Panc1 (cell line): ENCODE measurements at regions not wholly inside any gene's neighbourhood (a gene's known extent, or its start where the extent isn't known, plus 50 kb on each side); places are given as distances from the start of the nearest gene placed in this dataset.

ENCODE experiments used
- ATAC-seq: fragments of 200-7000 bp; cut with Tn5 transposase; 2 replicates; pipeline ENCODE4 v1.9.1; 2020; ENCODE audit warnings: mild to moderate bottlenecking, moderate library complexity
- BruUV-seq: library from RNA; stranded (reverse); fragments of 400-500 nt; replicated peaks from 2 replicates; lab custom pipeline; 2021; lab: Mats Ljungman, UMichigan
- CTCF ChIA-PET: fragments of 300-600 bp; sonication (Branson Sonifier 250); formaldehyde crosslinking; loops from one replicate; lab custom pipeline; 2022; ENCODE audit warnings: antibody characterized with exemption; lab: Charles Lee
- POLR2A ChIA-PET: fragments of 300-600 bp; sonication (Branson Sonifier 250); formaldehyde crosslinking; loops from one replicate; lab custom pipeline; 2022; ENCODE audit warnings: antibody characterized with exemption; lab: Charles Lee
- DNase-seq: peaks from one replicate; pipeline ENCODE4 v3.0.0-alpha.2; 2010; ENCODE audit warnings: low read depth, low spot score
- H3K27ac ChIP-seq: 2 replicates; pipeline ENCODE4 v1.5.1; 2011; ENCODE audit warnings: mild to moderate bottlenecking, low read length, inconsistent platforms
- H3K27me3 ChIP-seq: fragments of 200-500 bp; sonication (Bioruptor generic); 2 replicates; pipeline ENCODE4 v1.6.0; 2014; ENCODE audit warnings: low read length, inconsistent platforms; ENCODE audit not compliant: control insufficient read depth, insufficient read depth
- H3K36me3 ChIP-seq: fragments of 200-500 bp; sonication (Bioruptor generic); 2 replicates; pipeline ENCODE4 v1.5.1; 2014; ENCODE audit warnings: inconsistent platforms, mild to moderate bottlenecking, low read length, moderate library complexity; ENCODE audit not compliant: control insufficient read depth, insufficient read depth
- H3K4me1 ChIP-seq: 2 replicates; pipeline ENCODE4 v1.5.1; 2011; ENCODE audit warnings: inconsistent platforms, mild to moderate bottlenecking, low read length, moderate library complexity; ENCODE audit not compliant: control insufficient read depth, insufficient read depth
- H3K4me3 ChIP-seq, 2 experiments: 2 replicates each; pipeline ENCODE4 v1.5.1; 2011 to 2012; ENCODE audit warnings: low read depth in 2 of 2, low read length in 2 of 2, mild to moderate bottlenecking in 2 of 2, inconsistent platforms in 1 of 2, moderate library complexity in 1 of 2
- H3K9me3 ChIP-seq: fragments of 200-500 bp; sonication (Bioruptor generic); 2 replicates; pipeline ENCODE4 v1.5.1; 2014; ENCODE audit warnings: low read depth, mild to moderate bottlenecking, inconsistent platforms, low read length, moderate library complexity; ENCODE audit not compliant: control insufficient read depth, insufficient read depth
- POLR2AphosphoS5 ChIP-seq: IDR thresholded peaks from 2 replicates; pipeline ENCODE4 v1.6.1; 2012; ENCODE audit warnings: mild to moderate bottlenecking, low read depth, low read length, moderate library complexity
- SIN3A ChIP-seq: IDR thresholded peaks from 2 replicates; pipeline ENCODE4 v1.6.1; 2012; ENCODE audit warnings: low read depth, mild to moderate bottlenecking, low read length, moderate library complexity, borderline replicate concordance; ENCODE audit not compliant: insufficient read depth
- TCF7L2 ChIP-seq: IDR thresholded peaks from 2 replicates; pipeline ENCODE4 v1.6.1; 2011; ENCODE audit warnings: mild to moderate bottlenecking, low read depth, low read length, inconsistent platforms
- in situ Hi-C: cut with HindIII; loops from 2 replicates; pipeline ENCODE4 v1.10.0; 2016; ENCODE audit warnings: low sequenced_read_pairs, low pct_unique_long_range_greater_than_20kb
- intact Hi-C: fragments of 100-400 bp; cut with micrococcal nuclease; formaldehyde crosslinking; loops from one replicate; pipeline ENCODE4 v1.10.0; 2022; ENCODE audit not compliant: unreplicated experiment
- TF ChIP-seq, protein P1 (sequence below): fragments of 450-650 bp; IDR thresholded peaks from 2 replicates; pipeline ENCODE4 v1.5.1; 2017; ENCODE audit warnings: mild to moderate bottlenecking
- TF ChIP-seq, protein P2 (sequence below), 2 experiments: IDR thresholded peaks; 2 replicates each; pipeline ENCODE4 v1.6.1; 2011 to 2012; ENCODE audit warnings: low read depth in 2 of 2, control low read depth in 1 of 2, low read length in 1 of 2, mild to moderate bottlenecking in 1 of 2, moderate library complexity in 1 of 2; ENCODE audit not compliant: insufficient read depth in 1 of 2

DNA sequence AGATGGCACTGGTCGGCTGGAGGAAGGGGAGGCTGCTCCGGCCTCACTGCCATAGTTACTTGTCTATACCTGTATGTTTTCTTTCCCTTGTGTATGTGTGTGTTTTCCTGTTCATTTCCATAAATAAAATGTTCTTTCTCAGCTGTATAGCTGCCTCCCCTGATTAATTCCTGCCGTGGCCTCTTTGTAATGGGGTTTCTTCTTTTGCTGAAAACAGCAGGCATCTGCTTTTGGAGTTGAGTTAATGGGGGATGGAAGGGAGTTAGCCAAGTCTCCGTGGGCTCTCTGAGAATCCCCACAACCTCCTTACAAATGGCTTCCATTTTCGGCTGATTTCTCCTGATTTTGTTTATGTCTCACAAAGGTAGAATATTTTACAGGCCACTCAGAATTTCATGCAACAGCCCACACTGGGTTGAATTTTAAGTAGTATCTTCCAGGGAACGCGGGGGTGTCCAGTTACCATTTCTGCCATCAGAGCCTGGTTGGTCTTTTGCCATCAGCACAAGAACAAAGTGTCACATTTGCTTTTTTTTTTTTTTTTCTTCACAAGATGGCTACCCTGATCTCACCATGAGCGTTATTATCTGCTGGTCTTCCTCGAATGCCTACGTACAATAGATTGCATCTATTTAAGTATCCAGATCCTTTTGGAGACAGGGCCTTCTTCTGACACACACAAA is 88.1 kb upstream of the NRP1 start:
- in situ Hi-C loops = no loop called here
- no peak for DNase-seq

DNA sequence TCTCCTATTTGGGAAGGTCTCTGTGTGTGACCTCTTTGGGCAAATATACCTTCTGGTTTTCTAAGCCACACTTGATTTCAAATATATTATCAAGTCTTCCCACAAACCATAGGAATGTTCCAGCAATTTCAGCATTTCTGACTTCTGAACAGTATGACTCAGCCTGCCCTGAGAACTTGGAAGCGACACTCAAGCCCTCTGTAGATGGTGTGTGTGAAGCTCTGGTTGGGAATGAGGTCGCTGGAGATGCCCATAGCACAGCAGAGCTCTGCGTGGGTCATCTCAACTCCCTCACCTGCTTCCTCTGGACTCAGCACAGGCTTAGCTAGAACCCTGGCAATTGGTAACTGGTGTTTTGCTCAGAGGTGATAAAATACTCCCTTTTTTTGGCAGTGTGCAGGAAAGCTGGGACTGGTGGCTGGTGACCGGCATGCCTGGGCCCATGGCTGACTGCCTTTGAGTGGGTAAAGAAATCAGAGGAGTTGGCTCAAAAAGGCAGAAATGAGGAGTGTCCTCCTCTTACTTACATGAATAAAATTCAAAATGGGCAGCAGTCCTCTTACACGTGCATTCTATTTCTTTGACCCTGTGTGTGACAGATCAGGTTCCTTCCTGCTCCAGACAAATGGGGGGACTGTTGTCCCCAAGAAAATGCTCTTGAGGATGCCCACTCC is 87.5 kb upstream of the NRP1 start:
- DNase-seq (no peak), ATAC-seq (no peak)
- Histone ChIP-seq H3K4me1 (no peaks in the 10 kb centered on the region), H3K4me3 (no peak overlapping the region), H3K27ac (no peak overlapping the region), H3K9me3 (no peaks in the 10 kb centered on the region), H3K27me3 (no peaks in the 10 kb centered on the region), H3K36me3 (no peaks in the 10 kb centered on the region)
- TF ChIP-seq, protein P1, sequence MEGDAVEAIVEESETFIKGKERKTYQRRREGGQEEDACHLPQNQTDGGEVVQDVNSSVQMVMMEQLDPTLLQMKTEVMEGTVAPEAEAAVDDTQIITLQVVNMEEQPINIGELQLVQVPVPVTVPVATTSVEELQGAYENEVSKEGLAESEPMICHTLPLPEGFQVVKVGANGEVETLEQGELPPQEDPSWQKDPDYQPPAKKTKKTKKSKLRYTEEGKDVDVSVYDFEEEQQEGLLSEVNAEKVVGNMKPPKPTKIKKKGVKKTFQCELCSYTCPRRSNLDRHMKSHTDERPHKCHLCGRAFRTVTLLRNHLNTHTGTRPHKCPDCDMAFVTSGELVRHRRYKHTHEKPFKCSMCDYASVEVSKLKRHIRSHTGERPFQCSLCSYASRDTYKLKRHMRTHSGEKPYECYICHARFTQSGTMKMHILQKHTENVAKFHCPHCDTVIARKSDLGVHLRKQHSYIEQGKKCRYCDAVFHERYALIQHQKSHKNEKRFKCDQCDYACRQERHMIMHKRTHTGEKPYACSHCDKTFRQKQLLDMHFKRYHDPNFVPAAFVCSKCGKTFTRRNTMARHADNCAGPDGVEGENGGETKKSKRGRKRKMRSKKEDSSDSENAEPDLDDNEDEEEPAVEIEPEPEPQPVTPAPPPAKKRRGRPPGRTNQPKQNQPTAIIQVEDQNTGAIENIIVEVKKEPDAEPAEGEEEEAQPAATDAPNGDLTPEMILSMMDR = no peak
- no peak for TF ChIP-seq SIN3A
- TF ChIP-seq POLR2AphosphoS5 = no peak
- TF ChIP-seq TCF7L2 = no peak
- TF ChIP-seq, protein P2, sequence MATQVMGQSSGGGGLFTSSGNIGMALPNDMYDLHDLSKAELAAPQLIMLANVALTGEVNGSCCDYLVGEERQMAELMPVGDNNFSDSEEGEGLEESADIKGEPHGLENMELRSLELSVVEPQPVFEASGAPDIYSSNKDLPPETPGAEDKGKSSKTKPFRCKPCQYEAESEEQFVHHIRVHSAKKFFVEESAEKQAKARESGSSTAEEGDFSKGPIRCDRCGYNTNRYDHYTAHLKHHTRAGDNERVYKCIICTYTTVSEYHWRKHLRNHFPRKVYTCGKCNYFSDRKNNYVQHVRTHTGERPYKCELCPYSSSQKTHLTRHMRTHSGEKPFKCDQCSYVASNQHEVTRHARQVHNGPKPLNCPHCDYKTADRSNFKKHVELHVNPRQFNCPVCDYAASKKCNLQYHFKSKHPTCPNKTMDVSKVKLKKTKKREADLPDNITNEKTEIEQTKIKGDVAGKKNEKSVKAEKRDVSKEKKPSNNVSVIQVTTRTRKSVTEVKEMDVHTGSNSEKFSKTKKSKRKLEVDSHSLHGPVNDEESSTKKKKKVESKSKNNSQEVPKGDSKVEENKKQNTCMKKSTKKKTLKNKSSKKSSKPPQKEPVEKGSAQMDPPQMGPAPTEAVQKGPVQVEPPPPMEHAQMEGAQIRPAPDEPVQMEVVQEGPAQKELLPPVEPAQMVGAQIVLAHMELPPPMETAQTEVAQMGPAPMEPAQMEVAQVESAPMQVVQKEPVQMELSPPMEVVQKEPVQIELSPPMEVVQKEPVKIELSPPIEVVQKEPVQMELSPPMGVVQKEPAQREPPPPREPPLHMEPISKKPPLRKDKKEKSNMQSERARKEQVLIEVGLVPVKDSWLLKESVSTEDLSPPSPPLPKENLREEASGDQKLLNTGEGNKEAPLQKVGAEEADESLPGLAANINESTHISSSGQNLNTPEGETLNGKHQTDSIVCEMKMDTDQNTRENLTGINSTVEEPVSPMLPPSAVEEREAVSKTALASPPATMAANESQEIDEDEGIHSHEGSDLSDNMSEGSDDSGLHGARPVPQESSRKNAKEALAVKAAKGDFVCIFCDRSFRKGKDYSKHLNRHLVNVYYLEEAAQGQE (IDR thresholded peaks at IDR 0.05; ENCODE audit: insufficient read depth in 1 of 2, low read depth in 2 of 2, low read length in 1 of 2) = no peak
- CTCF ChIA-PET = no interaction called here
- in situ Hi-C loops (no loop called here), intact Hi-C loops (no loop called here)
- BruUV-seq = no TSS peak
- POLR2A ChIA-PET = no interaction called here

More for the DNA sequence above, 88.1 kb upstream of the NRP1 start:
- Histone ChIP-seq H3K36me3 (no peaks in the 10 kb centered on the region), H3K9me3 (no peaks in the 10 kb centered on the region), H3K27me3 (no peaks in the 10 kb centered on the region), H3K4me1 (no peaks in the 10 kb centered on the region), H3K27ac (no peak overlapping the region), H3K4me3 (no peak overlapping the region)
- BruUV-seq = no TSS peak
- ChIA-PET POLR2A (no interaction called here), CTCF (no interaction called here)
- no peak for ATAC-seq
- TF ChIP-seq SIN3A = no peak
- TF ChIP-seq, protein P1 = no peak
- no peak for TF ChIP-seq TCF7L2
- TF ChIP-seq, protein P2 (IDR thresholded peaks at IDR 0.05; ENCODE audit: insufficient read depth in 1 of 2, low read depth in 2 of 2, low read length in 1 of 2) = no peak
- no peak for TF ChIP-seq POLR2AphosphoS5
- intact Hi-C loops = no loop called here
